MM.1S (cell line): ENCODE measurements at regions not wholly inside any gene's neighbourhood (a gene's known extent, or its start where the extent isn't known, plus 50 kb on each side); places are given as distances from the start of the nearest gene placed in this dataset.

Experiments
- CTCF ChIP-seq: fragments of 300-600 bp; sonication (generic); IDR thresholded peaks from 2 replicates; pipeline ENCODE4 v1.5.1; 2016; ENCODE audit warnings: antibody characterized with exemption, low read length, mixed read lengths
- EZH2 ChIP-seq: fragments of 300-600 bp; sonication (generic); optimal IDR thresholded peaks from 2 replicates; pipeline ENCODE3; 2017; ENCODE audit warnings: low read depth, mild to moderate bottlenecking, antibody characterized with exemption, low read length, mixed read lengths

DNA sequence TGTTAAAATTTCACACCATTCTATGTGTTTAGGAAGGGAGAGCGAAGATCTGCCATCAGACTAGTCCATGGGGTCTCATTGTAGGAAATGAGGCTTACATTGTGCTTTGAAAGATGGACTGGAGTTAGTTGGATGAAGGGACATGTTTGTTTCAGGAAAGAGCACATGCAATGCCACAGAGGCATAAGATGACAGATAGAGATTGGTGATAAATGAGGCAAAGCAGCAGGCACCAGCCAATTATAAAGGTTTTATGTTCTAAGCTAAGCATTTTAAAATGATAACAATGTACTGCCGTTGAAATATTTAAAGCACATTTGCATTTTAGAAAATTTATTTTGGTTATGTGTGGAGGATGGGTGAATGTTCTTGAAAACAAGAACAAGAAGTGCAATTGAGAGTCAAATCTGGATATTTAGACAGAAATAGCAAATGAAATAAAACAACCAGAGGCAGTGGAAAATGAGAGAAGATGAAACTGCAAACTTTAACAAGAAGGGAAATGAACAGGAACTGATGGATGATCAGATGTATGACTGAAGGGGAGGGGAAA, 957.2 kb downstream of the FSTL5 start:
- TF ChIP-seq CTCF (no peak), EZH2 (no peak)
